ENCODE measurements at regions not wholly inside any gene's neighbourhood (a gene's known extent, or its start where the extent isn't known, plus 50 kb on each side); places are given as distances from the start of the nearest gene placed in this dataset.

GRCh38 chr1:88529581-88529980 lies 154.5 kb upstream of the PKN2 start:
- no peaks in the 10 kb centered on the region for H3K9me3 ChIP-seq (ENCODE audit: control insufficient read depth, low read depth, low read length)
- H3K27me3 ChIP-seq (ENCODE audit: control insufficient read depth, insufficient read depth, low read length): no peaks in the 10 kb centered on the region
- no peak overlapping the region for H3K4me3 ChIP-seq (ENCODE audit: low read length)
- no CpG with 5 or more reads among the region's 6 CpGs for WGBS (ENCODE audit: insufficient coverage, low lambda C conversion rate)
- no peak for DNase-seq
- no peaks in the 10 kb centered on the region for H3K36me3 ChIP-seq (ENCODE audit: control insufficient read depth, insufficient read depth, low read length)
- H3K4me1 ChIP-seq (ENCODE audit: control insufficient read depth, insufficient read depth, low read length): peaks cover under 1% of the 10 kb centered on the region
- no peak overlapping the region for H3K27ac ChIP-seq (ENCODE audit: low read length)

DNA sequence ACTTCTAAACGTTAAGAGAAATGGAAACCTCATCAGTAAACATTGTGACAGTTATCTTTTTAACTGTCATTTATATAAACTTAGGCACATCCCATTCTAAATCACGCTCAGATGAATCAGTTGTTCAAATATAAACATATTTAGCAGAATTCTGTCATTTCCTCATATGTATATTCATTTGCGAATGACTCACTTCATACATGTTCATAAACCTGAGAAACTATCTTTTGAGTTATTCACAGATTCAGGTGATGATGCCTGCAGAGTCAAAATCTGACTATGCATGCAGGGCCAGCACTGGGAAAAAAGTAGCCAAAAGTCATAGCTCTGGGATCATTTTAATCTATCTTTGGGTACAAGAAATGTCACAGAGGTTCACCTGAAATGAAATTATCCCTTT lies 153.8 kb upstream of the PKN2 start:
- Histone ChIP-seq H3K27me3 (ENCODE audit: control insufficient read depth, insufficient read depth, low read length) (no peaks in the 10 kb centered on the region), H3K4me3 (ENCODE audit: low read length) (no peak overlapping the region), H3K4me1 (ENCODE audit: control insufficient read depth, insufficient read depth, low read length) (peaks cover 4% of the 10 kb centered on the region), H3K9me3 (ENCODE audit: control insufficient read depth, low read depth, low read length) (no peaks in the 10 kb centered on the region), H3K27ac (ENCODE audit: low read length) (no peak overlapping the region), H3K36me3 (ENCODE audit: control insufficient read depth, insufficient read depth, low read length) (no peaks in the 10 kb centered on the region)
- 74% methylated on average over 3 of the region's 3 CpGs for WGBS (ENCODE audit: insufficient coverage, low lambda C conversion rate)
- DNase-seq: no peak

DNA sequence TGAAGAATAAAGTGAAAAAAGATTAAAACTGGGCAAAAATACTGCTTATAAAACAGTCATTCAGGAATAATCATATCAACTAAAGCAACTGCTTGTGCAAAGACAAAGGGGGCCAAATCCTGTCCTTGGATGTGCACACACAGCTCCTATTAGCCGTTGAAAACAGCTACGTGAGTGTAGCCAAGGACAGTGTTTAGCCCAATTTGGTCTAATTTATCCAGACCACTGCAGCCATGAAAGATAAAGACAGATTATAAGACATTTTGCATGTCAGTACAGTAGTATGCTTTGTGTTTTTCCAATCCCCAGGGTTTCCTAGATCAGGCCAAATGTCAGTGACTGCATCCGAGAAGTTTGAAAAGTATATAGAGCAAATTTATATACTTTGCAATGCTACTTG lies 146.3 kb upstream of the PKN2 start:
- H3K27me3 ChIP-seq (ENCODE audit: control insufficient read depth, insufficient read depth, low read length): no peaks in the 10 kb centered on the region
- no peak for DNase-seq
- H3K36me3 ChIP-seq (ENCODE audit: control insufficient read depth, insufficient read depth, low read length): no peaks in the 10 kb centered on the region
- H3K4me3 ChIP-seq (ENCODE audit: low read length): no peak overlapping the region
- H3K4me1 ChIP-seq (ENCODE audit: control insufficient read depth, insufficient read depth, low read length): peaks cover 21% of the 10 kb centered on the region
- no peaks in the 10 kb centered on the region for H3K9me3 ChIP-seq (ENCODE audit: control insufficient read depth, low read depth, low read length)
- WGBS (ENCODE audit: insufficient coverage, low lambda C conversion rate): 83% methylated on average over 1 of the region's 3 CpGs
- no peak overlapping the region for H3K27ac ChIP-seq (ENCODE audit: low read length)

GRCh38 chr1:88538222-88538899 lies 145.7 kb upstream of the PKN2 start:
- H3K27me3 ChIP-seq (ENCODE audit: control insufficient read depth, insufficient read depth, low read length): no peaks in the 10 kb centered on the region
- DNase-seq: no peak
- no CpG with 5 or more reads among the region's 2 CpGs for WGBS (ENCODE audit: insufficient coverage, low lambda C conversion rate)
- no peaks in the 10 kb centered on the region for H3K36me3 ChIP-seq (ENCODE audit: control insufficient read depth, insufficient read depth, low read length)
- peaks cover 21% of the 10 kb centered on the region for H3K4me1 ChIP-seq (ENCODE audit: control insufficient read depth, insufficient read depth, low read length)
- no peaks in the 10 kb centered on the region for H3K9me3 ChIP-seq (ENCODE audit: control insufficient read depth, low read depth, low read length)
- no peak overlapping the region for H3K27ac ChIP-seq (ENCODE audit: low read length)
- H3K4me3 ChIP-seq (ENCODE audit: low read length): no peak overlapping the region

- Histone ChIP-seq H3K9me3 (ENCODE audit: control insufficient read depth, low read depth, low read length) (no peaks in the 10 kb centered on the region), H3K27ac (ENCODE audit: low read length) (no peak overlapping the region), H3K4me1 (ENCODE audit: control insufficient read depth, insufficient read depth, low read length) (peaks cover 17% of the 10 kb centered on the region), H3K4me3 (ENCODE audit: low read length) (no peak overlapping the region), H3K27me3 (ENCODE audit: control insufficient read depth, insufficient read depth, low read length) (no peaks in the 10 kb centered on the region), H3K36me3 (ENCODE audit: control insufficient read depth, insufficient read depth, low read length) (no peaks in the 10 kb centered on the region)
- peak in 1 of 2 donors; percentile 39 for DNase-seq
- WGBS (ENCODE audit: insufficient coverage, low lambda C conversion rate): 45% methylated on average over 1 of the region's 2 CpGs
Observed at GRCh38 chr1:88540255-88540654, 143.8 kb upstream of the PKN2 start.

- 100% methylated on average over 1 of the region's 1 CpG for WGBS (ENCODE audit: insufficient coverage, low lambda C conversion rate)
- Histone ChIP-seq H3K27ac (ENCODE audit: low read length) (no peak overlapping the region), H3K4me1 (ENCODE audit: control insufficient read depth, insufficient read depth, low read length) (peaks cover 13% of the 10 kb centered on the region), H3K4me3 (ENCODE audit: low read length) (no peak overlapping the region), H3K27me3 (ENCODE audit: control insufficient read depth, insufficient read depth, low read length) (no peaks in the 10 kb centered on the region), H3K36me3 (ENCODE audit: control insufficient read depth, insufficient read depth, low read length) (no peaks in the 10 kb centered on the region), H3K9me3 (ENCODE audit: control insufficient read depth, low read depth, low read length) (no peaks in the 10 kb centered on the region)
- DNase-seq: no peak
Observed at GRCh38 chr1:88541596-88541995, 142.5 kb upstream of the PKN2 start.

DNA sequence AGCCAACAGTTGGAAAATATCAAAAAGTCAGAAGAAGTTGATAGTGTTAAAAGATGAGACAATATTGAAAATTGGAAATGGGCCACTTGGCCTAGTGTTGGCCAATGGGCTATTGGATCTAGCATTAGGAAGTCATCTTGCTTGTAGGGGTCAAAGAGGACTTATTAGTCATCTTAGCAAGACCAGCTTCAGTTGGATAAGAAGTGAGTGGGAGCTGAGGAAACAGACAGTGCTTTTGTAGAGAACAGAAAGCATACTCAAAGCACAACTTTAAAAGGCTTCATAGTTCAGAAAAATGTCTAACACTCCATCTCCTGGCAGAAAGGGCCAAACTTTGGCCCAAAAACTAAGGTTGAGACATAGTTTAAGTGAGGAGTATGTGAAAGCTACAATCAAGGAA lies 139.9 kb upstream of the PKN2 start:
- Histone ChIP-seq H3K4me3 (ENCODE audit: low read length) (no peak overlapping the region), H3K9me3 (ENCODE audit: control insufficient read depth, low read depth, low read length) (no peaks in the 10 kb centered on the region)

DNA sequence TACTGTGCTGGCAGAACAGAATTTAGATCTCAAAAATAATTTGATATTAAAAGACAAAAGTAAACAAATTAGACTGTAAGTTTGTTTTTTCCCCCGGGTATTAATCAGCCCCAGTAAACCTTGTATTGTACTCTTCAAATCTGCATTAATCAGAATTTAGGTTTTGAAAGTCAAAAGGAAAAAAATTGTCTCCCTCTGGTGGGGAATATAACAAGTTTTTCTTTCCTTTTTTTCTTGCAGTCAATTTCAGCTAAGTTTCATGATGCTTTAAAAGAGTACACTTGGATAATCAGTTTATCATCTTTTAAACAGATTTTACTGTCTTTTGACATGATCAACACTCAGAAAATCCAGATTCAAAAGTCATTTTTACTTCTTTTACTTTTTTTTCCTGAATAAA lies 134.5 kb upstream of the PKN2 start:
- Histone ChIP-seq H3K27ac (ENCODE audit: low read length) (no peak overlapping the region), H3K4me1 (ENCODE audit: control insufficient read depth, insufficient read depth, low read length) (no peaks in the 10 kb centered on the region), H3K27me3 (ENCODE audit: control insufficient read depth, insufficient read depth, low read length) (no peaks in the 10 kb centered on the region), H3K36me3 (ENCODE audit: control insufficient read depth, insufficient read depth, low read length) (no peaks in the 10 kb centered on the region), H3K9me3 (ENCODE audit: control insufficient read depth, low read depth, low read length) (no peaks in the 10 kb centered on the region), H3K4me3 (ENCODE audit: low read length) (no peak overlapping the region)
- no CpG with 5 or more reads among the region's 1 CpG for WGBS (ENCODE audit: insufficient coverage, low lambda C conversion rate)
- DNase-seq: no peak

More for the DNA sequence above, 139.9 kb upstream of the PKN2 start:
- Histone ChIP-seq H3K4me1 (ENCODE audit: control insufficient read depth, insufficient read depth, low read length) (peaks cover 4% of the 10 kb centered on the region), H3K27me3 (ENCODE audit: control insufficient read depth, insufficient read depth, low read length) (no peaks in the 10 kb centered on the region), H3K27ac (ENCODE audit: low read length) (no peak overlapping the region), H3K36me3 (ENCODE audit: control insufficient read depth, insufficient read depth, low read length) (no peaks in the 10 kb centered on the region)
- no peak for DNase-seq

DNA sequence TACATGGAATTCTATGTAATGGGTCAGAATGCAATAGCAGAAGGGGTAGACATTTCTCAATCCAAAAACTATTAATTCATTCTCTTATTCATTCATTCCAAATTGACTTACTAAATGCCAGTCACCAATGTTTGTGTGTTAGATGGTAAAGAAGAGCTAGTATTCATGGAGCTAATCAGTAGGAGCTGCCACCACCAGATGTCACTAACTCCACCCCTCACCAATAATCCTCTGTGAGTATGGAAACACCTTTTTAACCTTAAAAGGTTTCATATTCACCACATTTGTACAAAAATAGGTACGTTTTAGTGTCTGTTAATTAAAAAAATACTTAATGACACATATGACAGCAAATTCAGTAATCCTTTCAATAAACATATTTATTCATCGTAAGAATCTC lies 131.8 kb upstream of the PKN2 start:
- WGBS (ENCODE audit: insufficient coverage, low lambda C conversion rate): no CpG with 5 or more reads among the region's 2 CpGs
- Histone ChIP-seq H3K9me3 (ENCODE audit: control insufficient read depth, low read depth, low read length) (no peaks in the 10 kb centered on the region), H3K36me3 (ENCODE audit: control insufficient read depth, insufficient read depth, low read length) (no peaks in the 10 kb centered on the region), H3K27ac (ENCODE audit: low read length) (no peak overlapping the region), H3K27me3 (ENCODE audit: control insufficient read depth, insufficient read depth, low read length) (no peaks in the 10 kb centered on the region), H3K4me1 (ENCODE audit: control insufficient read depth, insufficient read depth, low read length) (no peaks in the 10 kb centered on the region), H3K4me3 (ENCODE audit: low read length) (no peak overlapping the region)
- no peak for DNase-seq

DNA sequence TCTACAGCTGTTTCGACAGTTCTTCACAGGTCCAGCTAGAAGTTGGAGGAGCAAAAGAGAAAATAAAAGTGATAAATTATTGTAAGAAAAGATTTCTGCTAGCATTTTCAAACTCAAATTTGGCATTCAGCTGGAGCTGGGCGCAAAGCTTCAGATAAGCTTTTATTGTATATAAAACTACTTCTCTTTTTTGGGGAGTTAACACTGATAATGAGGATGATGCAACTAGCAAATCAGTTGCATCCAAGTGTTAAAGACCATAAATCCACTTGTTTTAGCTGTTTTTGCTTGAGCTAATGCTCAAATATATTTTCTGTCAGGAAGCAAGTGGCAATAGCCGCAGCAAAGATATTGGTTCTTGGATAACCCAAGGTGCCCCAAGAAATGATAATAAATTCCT lies 127.1 kb upstream of the PKN2 start:
- H3K4me1 ChIP-seq (ENCODE audit: control insufficient read depth, insufficient read depth, low read length): no peaks in the 10 kb centered on the region
- no peak for DNase-seq
- H3K9me3 ChIP-seq (ENCODE audit: control insufficient read depth, low read depth, low read length): no peaks in the 10 kb centered on the region
- H3K27me3 ChIP-seq (ENCODE audit: control insufficient read depth, insufficient read depth, low read length): no peaks in the 10 kb centered on the region
- 100% methylated on average over 1 of the region's 3 CpGs for WGBS (ENCODE audit: insufficient coverage, low lambda C conversion rate)
- H3K27ac ChIP-seq (ENCODE audit: low read length): no peak overlapping the region
- no peaks in the 10 kb centered on the region for H3K36me3 ChIP-seq (ENCODE audit: control insufficient read depth, insufficient read depth, low read length)
- H3K4me3 ChIP-seq (ENCODE audit: low read length): no peak overlapping the region

GRCh38 chr1:88560621-88561020 lies 123.5 kb upstream of the PKN2 start:
- Histone ChIP-seq H3K27ac (ENCODE audit: low read length) (no peak overlapping the region), H3K4me1 (ENCODE audit: control insufficient read depth, insufficient read depth, low read length) (no peaks in the 10 kb centered on the region), H3K4me3 (ENCODE audit: low read length) (no peak overlapping the region), H3K27me3 (ENCODE audit: control insufficient read depth, insufficient read depth, low read length) (no peaks in the 10 kb centered on the region), H3K9me3 (ENCODE audit: control insufficient read depth, low read depth, low read length) (no peaks in the 10 kb centered on the region), H3K36me3 (ENCODE audit: control insufficient read depth, insufficient read depth, low read length) (no peaks in the 10 kb centered on the region)
- no peak for DNase-seq
- WGBS (ENCODE audit: insufficient coverage, low lambda C conversion rate): 93% methylated on average over 3 of the region's 3 CpGs
